ENCODE measurements at regions not wholly inside any gene's neighbourhood (a gene's known extent, or its start where the extent isn't known, plus 50 kb on each side); places are given as distances from the start of the nearest gene placed in this dataset.

GRCh38 chr16:62940569-62940968 is 904.3 kb upstream of the CDH8 start:
- no peak overlapping the region for H2AFZ ChIP-seq (ENCODE audit: low read depth, low read length)
- H3K4me3 ChIP-seq (ENCODE audit: low read length): no peak overlapping the region
- no peaks in the 10 kb centered on the region for H3K27me3 ChIP-seq (ENCODE audit: insufficient read depth, low read depth, low read length)
- no peak overlapping the region for H3K9ac ChIP-seq (ENCODE audit: low read length)
- no peaks in the 10 kb centered on the region for H3K79me2 ChIP-seq (replicated peaks; ENCODE audit: insufficient read depth, low read length)
- H4K20me1 ChIP-seq (ENCODE audit: insufficient read depth): no peaks in the 10 kb centered on the region
- no peak overlapping the region for H3K27ac ChIP-seq (ENCODE audit: low read length)
- H3K36me3 ChIP-seq (ENCODE audit: insufficient read depth, low read length): no peaks in the 10 kb centered on the region
- TF ChIP-seq MXI1 (conservative IDR thresholded peaks at IDR 0.05; ENCODE audit: poor library complexity, severe bottlenecking) (no peak), RAD21 (conservative IDR thresholded peaks at IDR 0.05) (no peak), EP300 (conservative IDR thresholded peaks at IDR 0.05; ENCODE audit: poor library complexity, severe bottlenecking) (no peak), TAF1 (IDR thresholded peaks at IDR 0.05; ENCODE audit: low read depth) (no peak), EZH2 (IDR thresholded peaks at IDR 0.05; ENCODE audit: borderline replicate concordance, insufficient read depth, low read length, poor library complexity, severe bottlenecking) (no peak), SMC3 (conservative IDR thresholded peaks at IDR 0.05; ENCODE audit: poor library complexity) (no peak), CTCF (IDR thresholded peaks at IDR 0.05; ENCODE audit: poor library complexity, severe bottlenecking) (no peak), POLR2AphosphoS5 (IDR thresholded peaks at IDR 0.05) (no peak), REST (IDR thresholded peaks at IDR 0.05; ENCODE audit: borderline replicate concordance) (no peak)
- H3K4me2 ChIP-seq (ENCODE audit: low read length): no peak overlapping the region
- no peaks in the 10 kb centered on the region for H3K9me3 ChIP-seq (ENCODE audit: low read length)
- H3F3A ChIP-seq (ENCODE audit: insufficient read depth, low read length, poor library complexity, severe bottlenecking): no peaks in the 10 kb centered on the region
- no peaks in the 10 kb centered on the region for H3K9me2 ChIP-seq (ENCODE audit: insufficient read depth, low read length)

- H4K20me1 ChIP-seq (ENCODE audit: insufficient read depth): no peaks in the 10 kb centered on the region
- TF ChIP-seq REST (IDR thresholded peaks at IDR 0.05; ENCODE audit: borderline replicate concordance) (no peak), POLR2AphosphoS5 (IDR thresholded peaks at IDR 0.05) (no peak), TAF1 (IDR thresholded peaks at IDR 0.05; ENCODE audit: low read depth) (no peak), CTCF (IDR thresholded peaks at IDR 0.05; ENCODE audit: poor library complexity, severe bottlenecking) (no peak), MXI1 (conservative IDR thresholded peaks at IDR 0.05; ENCODE audit: poor library complexity, severe bottlenecking) (no peak), SMC3 (conservative IDR thresholded peaks at IDR 0.05; ENCODE audit: poor library complexity) (no peak)
- H2AFZ ChIP-seq (ENCODE audit: low read depth, low read length): no peak overlapping the region
Observed at GRCh38 chr16:62939687-62940086, 903.4 kb upstream of the CDH8 start.

More at GRCh38 chr16:62939687-62940086, 903.4 kb upstream of the CDH8 start:
- Histone ChIP-seq H3K9ac (ENCODE audit: low read length) (no peak overlapping the region), H3K9me3 (ENCODE audit: low read length) (no peaks in the 10 kb centered on the region), H3K4me3 (ENCODE audit: low read length) (no peak overlapping the region), H3F3A (ENCODE audit: insufficient read depth, low read length, poor library complexity, severe bottlenecking) (no peaks in the 10 kb centered on the region), H3K4me2 (ENCODE audit: low read length) (no peak overlapping the region), H3K79me2 (replicated peaks; ENCODE audit: insufficient read depth, low read length) (no peaks in the 10 kb centered on the region), H3K36me3 (ENCODE audit: insufficient read depth, low read length) (no peaks in the 10 kb centered on the region), H3K9me2 (ENCODE audit: insufficient read depth, low read length) (no peaks in the 10 kb centered on the region), H3K27me3 (ENCODE audit: insufficient read depth, low read depth, low read length) (no peaks in the 10 kb centered on the region), H3K27ac (ENCODE audit: low read length) (no peak overlapping the region)
